Gastroesophageal sphincter (tissue), 4 donors: ENCODE measurements at regions not wholly inside any gene's neighbourhood (a gene's known extent, or its start where the extent isn't known, plus 50 kb on each side); places are given as distances from the start of the nearest gene placed in this dataset.

Experiments
- ATAC-seq: fragments of 150-250 bp; one replicate; pipeline ENCODE4 v1.9.1; 2016; ENCODE audit warnings: mild to moderate bottlenecking, moderate library complexity
- H3K27ac ChIP-seq, 4 donors: fragments of 200-600 bp; sonication (generic) in 3 of 4; 1 replicate in 3 of 4; 2 replicates in 1 of 4; pipeline ENCODE4 v1.5.1; 2016 to 2019
- H3K27me3 ChIP-seq: fragments of 200-600 bp; sonication (generic); one replicate; pipeline ENCODE4 v1.5.1; 2019
- H3K36me3 ChIP-seq, 2 donors: fragments of 200-600 bp; sonication (generic); one replicate each; pipeline ENCODE4 v1.5.1; 2019; ENCODE audit warnings: control low read depth in 1 of 2
- H3K4me1 ChIP-seq, 3 donors: fragments of 200-600 bp; sonication (generic); 1 replicate in 2 of 3; 2 replicates in 1 of 3; pipeline ENCODE4 v1.5.1; 2016 to 2019; ENCODE audit warnings: control low read depth in 2 of 3
- H3K4me3 ChIP-seq, 2 donors: fragments of 200-600 bp; sonication (generic); one replicate each; pipeline ENCODE4 v1.5.1; 2019; ENCODE audit warnings: mild to moderate bottlenecking in 1 of 2, moderate library complexity in 1 of 2
- H3K9me3 ChIP-seq, 3 donors: fragments of 200-600 bp; sonication (generic); one replicate each; pipeline ENCODE4 v1.5.1; 2017 to 2019; ENCODE audit warnings: control low read depth in 2 of 3
- EP300 ChIP-seq: sonication (generic); formaldehyde crosslinking; IDR thresholded peaks from one replicate; pipeline ENCODE4 v1.6.1; 2017; ENCODE audit warnings: antibody characterized with exemption, mild to moderate bottlenecking
- POLR2A ChIP-seq, 2 donors: fragments of 450-650 bp; IDR thresholded peaks; one replicate each; pipeline ENCODE4 v1.6.1; 2017; ENCODE audit warnings: antibody characterized with exemption in 2 of 2, mild to moderate bottlenecking in 2 of 2, moderate library complexity in 1 of 2
- POLR2AphosphoS5 ChIP-seq: sonication (generic); formaldehyde crosslinking; IDR thresholded peaks from one replicate; pipeline ENCODE4 v1.6.1; 2017; ENCODE audit warnings: antibody characterized with exemption
- WGBS, 2 donors: methylation state at CpG; one replicate each; pipeline ENCODE4 v1.1.5; 2018; ENCODE audit warnings: low coverage in 1 of 2; 5-methylcytosine and 5-hydroxymethylcytosine counted together
- TF ChIP-seq, protein P1 (sequence below), 4 experiments: fragments of 200-600 bp in 2 of 4; fragments of 450-650 bp in 2 of 4; sonication (generic) in 1 of 4; IDR thresholded peaks; one replicate each; pipeline ENCODE4 v1.5.1; 2017 to 2019; ENCODE audit warnings: antibody characterized with exemption in 4 of 4, mild to moderate bottlenecking in 2 of 4, moderate library complexity in 2 of 4

DNA sequence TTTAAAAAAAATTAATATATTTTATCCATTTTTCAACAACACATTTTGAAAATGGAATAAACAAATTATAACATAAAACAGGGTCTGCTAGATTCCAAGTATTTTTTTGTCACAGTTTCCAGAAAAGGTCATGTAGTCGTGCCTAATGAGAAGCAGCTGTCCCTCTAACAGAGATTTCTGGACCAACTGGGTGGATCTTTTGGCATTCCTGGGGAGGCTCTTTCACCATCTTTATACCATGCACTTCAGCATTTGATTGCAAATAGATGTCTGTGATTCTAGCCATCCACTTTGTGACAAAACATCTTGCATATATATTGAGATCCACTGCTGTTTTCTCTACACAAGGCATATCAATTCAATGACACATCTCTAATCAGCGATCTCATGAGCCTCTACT lies 210.7 kb upstream of the LDB2 start:
- Histone ChIP-seq H3K27me3 (no peaks in the 10 kb centered on the region), H3K9me3 (no peaks in the 10 kb centered on the region), H3K4me3 (no peak overlapping the region), H3K36me3 (no peaks in the 10 kb centered on the region), H3K27ac (no peak overlapping the region), H3K4me1 (no peaks in the 10 kb centered on the region)
- TF ChIP-seq, protein P1, sequence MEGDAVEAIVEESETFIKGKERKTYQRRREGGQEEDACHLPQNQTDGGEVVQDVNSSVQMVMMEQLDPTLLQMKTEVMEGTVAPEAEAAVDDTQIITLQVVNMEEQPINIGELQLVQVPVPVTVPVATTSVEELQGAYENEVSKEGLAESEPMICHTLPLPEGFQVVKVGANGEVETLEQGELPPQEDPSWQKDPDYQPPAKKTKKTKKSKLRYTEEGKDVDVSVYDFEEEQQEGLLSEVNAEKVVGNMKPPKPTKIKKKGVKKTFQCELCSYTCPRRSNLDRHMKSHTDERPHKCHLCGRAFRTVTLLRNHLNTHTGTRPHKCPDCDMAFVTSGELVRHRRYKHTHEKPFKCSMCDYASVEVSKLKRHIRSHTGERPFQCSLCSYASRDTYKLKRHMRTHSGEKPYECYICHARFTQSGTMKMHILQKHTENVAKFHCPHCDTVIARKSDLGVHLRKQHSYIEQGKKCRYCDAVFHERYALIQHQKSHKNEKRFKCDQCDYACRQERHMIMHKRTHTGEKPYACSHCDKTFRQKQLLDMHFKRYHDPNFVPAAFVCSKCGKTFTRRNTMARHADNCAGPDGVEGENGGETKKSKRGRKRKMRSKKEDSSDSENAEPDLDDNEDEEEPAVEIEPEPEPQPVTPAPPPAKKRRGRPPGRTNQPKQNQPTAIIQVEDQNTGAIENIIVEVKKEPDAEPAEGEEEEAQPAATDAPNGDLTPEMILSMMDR (IDR thresholded peaks at IDR 0.05): no peak
- TF ChIP-seq POLR2A (IDR thresholded peaks at IDR 0.05): no peak
- TF ChIP-seq POLR2AphosphoS5: no peak
- TF ChIP-seq EP300: no peak
- ATAC-seq: no peak
- WGBS, 2 donors: 79 to 81% methylated on average over 2 of the region's 2 CpGs

DNA sequence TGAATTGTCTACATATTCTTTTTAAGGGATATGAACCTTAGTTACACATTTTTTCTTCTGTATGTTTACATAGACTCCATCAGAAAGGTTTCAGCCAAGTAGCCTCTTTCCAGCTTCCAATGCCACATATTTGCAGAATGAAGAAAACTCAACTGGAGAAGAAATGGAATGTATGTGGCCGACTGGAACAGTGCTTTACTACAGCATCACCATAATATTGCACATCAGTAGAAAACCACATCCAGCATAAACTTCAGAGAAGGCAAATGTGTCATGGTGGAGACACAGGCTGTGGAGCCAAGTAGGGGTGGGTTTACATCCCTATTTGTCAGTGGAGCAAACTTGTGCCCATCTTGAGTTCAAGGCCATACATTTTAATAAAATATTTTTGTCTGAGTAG lies 204.8 kb upstream of the LDB2 start:
- 30 to 33% methylated on average over 1 of the region's 1 CpG for WGBS, 2 donors
- no peak overlapping the region for H3K4me3 ChIP-seq
- TF ChIP-seq EP300 (no peak), POLR2A (IDR thresholded peaks at IDR 0.05) (no peak), POLR2AphosphoS5 (no peak)
- TF ChIP-seq, protein P1 (IDR thresholded peaks at IDR 0.05): no peak
- no peaks in the 10 kb centered on the region for H3K27me3 ChIP-seq
- no peaks in the 10 kb centered on the region for H3K36me3 ChIP-seq
- ATAC-seq: no peak
- no peaks in the 10 kb centered on the region for H3K9me3 ChIP-seq
- H3K27ac ChIP-seq: no peak overlapping the region
- no peaks in the 10 kb centered on the region for H3K4me1 ChIP-seq

DNA sequence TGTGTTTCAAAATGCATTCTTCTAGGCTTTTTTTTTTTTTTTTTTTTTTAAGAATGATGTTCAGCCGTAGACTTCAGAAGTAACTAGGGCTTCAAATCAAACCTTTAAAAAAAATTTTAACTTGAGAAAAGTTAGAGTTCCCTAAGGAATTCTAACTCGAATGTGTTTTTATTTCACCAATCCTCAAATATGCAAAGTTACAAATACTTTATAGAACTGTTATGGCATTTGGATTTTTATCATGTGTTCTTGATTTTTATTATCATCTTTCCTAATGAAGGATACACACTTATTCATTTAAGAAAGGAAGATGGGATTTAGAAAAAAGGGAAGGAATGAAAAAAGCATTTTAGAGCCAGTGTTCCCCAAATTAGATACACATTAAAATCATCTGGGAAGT lies 200.6 kb upstream of the LDB2 start:
- Histone ChIP-seq H3K4me3 (no peak overlapping the region), H3K36me3 (no peaks in the 10 kb centered on the region), H3K27ac (no peak overlapping the region), H3K27me3 (no peaks in the 10 kb centered on the region), H3K9me3 (no peaks in the 10 kb centered on the region), H3K4me1 (peaks cover 0 to 7% (median 0%) of the 10 kb centered on the region in 3 donors)
- ATAC-seq: no peak
- TF ChIP-seq EP300 (no peak), POLR2AphosphoS5 (no peak), POLR2A (IDR thresholded peaks at IDR 0.05) (no peak)
- TF ChIP-seq, protein P1 (IDR thresholded peaks at IDR 0.05): no peak
- 71 to 74% methylated on average over 1 to 2 of the region's 2 CpGs for WGBS, 2 donors

DNA sequence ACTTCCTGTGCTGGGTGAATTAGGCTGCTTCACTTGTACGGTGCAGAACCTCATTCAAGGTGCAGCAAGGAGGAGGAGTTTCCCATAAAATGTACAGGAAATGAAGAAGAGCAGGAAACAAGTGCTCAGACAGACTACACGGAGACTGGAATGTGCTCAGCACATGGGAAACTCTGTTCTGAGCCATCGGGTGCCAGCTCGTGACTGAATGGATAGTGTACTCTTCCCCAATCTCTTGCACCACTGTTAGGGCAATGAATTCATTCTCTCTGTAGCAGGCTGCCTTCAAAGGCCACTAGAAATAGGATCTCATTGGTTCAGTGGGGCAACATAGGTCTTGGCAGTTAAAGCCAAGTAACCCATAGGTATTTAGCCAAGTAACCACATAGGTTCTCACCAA lies 200.0 kb upstream of the LDB2 start:
- 80 to 87% methylated on average over 3 to 4 of the region's 4 CpGs for WGBS, 2 donors
- Histone ChIP-seq H3K36me3 (no peaks in the 10 kb centered on the region), H3K9me3 (no peaks in the 10 kb centered on the region), H3K27ac (no peak overlapping the region), H3K4me3 (no peak overlapping the region), H3K27me3 (no peaks in the 10 kb centered on the region), H3K4me1 (peaks cover 0 to 8% (median 0%) of the 10 kb centered on the region in 3 donors)
- TF ChIP-seq EP300 (no peak), POLR2AphosphoS5 (no peak), POLR2A (IDR thresholded peaks at IDR 0.05) (no peak)
- TF ChIP-seq, protein P1 (IDR thresholded peaks at IDR 0.05): no peak
- no peak for ATAC-seq

DNA sequence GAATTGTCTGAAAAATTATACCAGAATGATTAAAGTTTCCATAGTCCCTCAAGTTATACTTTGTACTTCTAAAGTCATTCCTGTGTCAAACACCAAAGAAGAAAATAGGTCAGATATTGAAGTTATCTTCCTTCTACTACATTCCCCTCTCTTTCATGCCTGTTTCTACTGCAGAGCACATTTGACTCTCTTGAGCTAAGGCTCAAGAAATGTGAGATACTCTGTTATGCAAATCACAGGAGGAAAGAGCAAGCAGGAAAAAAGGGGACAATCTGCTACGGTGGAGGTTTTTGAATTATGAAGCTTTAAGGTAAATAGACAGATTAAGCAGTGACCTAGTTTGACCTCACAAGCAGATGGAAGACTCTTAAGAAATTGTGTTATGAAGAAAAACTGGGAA lies 198.9 kb upstream of the LDB2 start:
- ATAC-seq: no peak
- WGBS, 2 donors: 54 to 60% methylated on average over 1 of the region's 1 CpG

More for the DNA sequence above, 198.9 kb upstream of the LDB2 start:
- Histone ChIP-seq H3K4me1 (peaks cover 0 to 8% (median 0%) of the 10 kb centered on the region in 3 donors), H3K36me3 (no peaks in the 10 kb centered on the region), H3K9me3 (no peaks in the 10 kb centered on the region), H3K27ac (no peak overlapping the region), H3K4me3 (no peak overlapping the region), H3K27me3 (no peaks in the 10 kb centered on the region)
- no peak for TF ChIP-seq POLR2A (IDR thresholded peaks at IDR 0.05)
- TF ChIP-seq POLR2AphosphoS5: no peak
- TF ChIP-seq, protein P1 (IDR thresholded peaks at IDR 0.05): no peak
- no peak for TF ChIP-seq EP300
